T follicular helper cell (primary cell): ENCODE measurements at regions not wholly inside any gene's neighbourhood (a gene's known extent, or its start where the extent isn't known, plus 50 kb on each side); places are given as distances from the start of the nearest gene placed in this dataset.

ENCODE experiments used
- DNase-seq: peaks from one replicate; pipeline ENCODE4 v3.0.0-alpha.2; 2020; ENCODE audit warnings: low read depth

DNA sequence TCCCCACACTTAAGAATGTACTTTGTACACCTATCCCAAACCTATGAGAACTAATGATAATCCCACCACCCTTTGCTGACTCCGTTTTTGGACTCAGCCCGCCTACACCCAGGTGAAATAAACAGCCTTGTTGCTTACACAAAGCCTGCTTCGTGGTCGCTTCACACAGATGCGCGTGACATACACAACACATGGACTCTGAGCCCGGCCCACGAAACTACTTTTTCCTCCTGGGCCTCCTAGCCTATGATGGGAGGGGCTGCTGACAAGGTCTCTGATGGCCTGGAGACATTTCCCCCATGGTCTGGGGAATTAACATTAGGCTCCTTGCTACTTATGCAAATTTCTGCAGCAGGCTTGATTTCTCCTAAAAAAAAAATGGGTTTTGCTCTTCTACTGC, 1176.4 kb upstream of the RAG2 start:
- DNase-seq: no peak

DNA sequence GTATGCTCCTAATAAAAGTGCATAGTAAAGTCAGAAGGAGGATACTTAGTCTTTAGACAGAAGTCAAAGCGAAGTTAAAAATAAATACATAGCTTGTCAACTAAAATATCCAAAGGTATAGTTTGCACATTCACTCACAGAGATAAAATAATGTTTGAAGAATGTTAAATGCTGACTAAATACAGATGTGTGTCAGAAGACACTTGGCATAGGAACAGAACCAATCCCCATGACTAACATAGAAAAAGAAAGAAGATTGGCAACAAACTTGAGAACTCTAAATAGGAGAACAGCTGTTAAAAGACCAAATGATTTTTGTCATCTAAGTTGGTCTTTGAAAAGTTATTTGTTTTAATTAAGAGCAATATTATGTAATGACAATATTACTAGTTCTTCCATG, 1172.1 kb upstream of the RAG2 start:
- DNase-seq: no peak

DNA sequence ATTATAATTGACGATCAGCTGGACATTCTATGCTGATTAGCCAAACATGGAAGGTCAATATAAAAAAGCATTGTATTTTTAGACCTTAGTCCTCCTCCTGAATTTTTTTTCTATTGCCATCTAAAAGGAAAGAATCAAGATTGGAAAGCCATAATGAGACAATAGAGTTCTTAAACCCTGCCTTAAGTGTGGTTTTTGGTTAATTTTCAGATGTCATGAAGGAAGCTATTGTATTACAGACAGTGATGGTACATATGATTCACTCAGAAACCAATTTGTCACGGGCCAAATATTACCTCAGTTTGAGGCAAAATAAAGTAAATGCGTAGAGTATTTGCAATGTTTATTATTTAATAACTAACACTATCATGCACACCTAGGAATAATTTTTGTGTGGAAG, 1164.0 kb upstream of the RAG2 start:
- DNase-seq: no peak

DNA sequence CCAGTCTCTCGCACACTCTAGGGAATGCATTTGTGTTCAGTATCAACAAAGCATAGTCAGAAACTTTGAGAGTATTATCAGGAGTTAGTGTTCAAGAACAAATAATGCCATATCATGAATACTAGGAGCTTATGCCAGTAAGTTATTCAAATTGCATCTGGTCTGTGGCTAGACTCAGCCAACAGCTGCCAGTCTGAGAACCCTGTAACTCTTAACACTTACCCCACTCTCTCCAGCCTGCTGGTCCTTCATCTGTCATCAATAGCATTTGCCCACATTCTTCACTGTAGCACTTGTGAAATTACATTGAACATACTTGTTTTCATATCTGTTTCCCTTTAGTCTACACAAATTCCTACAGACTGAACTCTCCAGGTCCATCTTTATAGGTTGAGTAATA, 1157.5 kb upstream of the RAG2 start:
- no peak for DNase-seq

DNA sequence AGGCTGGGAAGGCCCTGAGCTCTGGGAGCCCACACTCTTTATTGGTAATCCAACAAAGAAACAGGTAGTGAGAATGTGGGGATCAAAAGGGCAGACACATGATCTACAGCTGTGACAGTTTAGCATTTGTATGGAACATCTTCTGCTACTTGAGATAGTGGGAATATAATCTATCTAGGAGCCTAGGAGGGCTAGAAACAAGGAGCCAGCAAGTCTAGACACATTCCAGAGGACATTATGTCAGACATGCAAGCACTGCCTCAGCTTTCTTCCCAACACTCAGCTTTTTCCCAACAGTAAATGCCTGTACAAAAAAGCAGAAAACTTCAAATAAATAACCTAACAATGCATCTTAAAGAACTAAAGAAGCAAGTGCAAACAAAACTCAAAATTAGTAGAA, 1150.6 kb upstream of the RAG2 start:
- DNase-seq: no peak

DNA sequence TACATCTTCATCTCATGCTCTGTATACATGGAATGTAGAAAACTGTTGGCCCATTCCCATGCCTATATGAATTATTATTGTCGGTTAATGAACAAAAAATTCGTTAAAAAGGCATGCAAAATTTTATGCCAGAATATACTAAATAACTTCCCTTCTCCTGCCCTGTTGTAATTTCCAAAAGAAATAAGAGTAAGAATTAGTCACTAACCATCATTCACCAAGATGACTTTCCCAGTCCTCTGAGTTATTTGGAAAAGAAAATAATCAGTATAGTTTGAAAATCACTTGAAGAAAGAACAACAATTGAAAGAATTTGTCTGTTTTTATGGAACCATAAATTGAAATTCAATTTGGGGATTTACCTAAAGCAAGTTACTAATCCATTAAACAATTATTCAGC, 1149.1 kb upstream of the RAG2 start:
- DNase-seq: no peak

DNA sequence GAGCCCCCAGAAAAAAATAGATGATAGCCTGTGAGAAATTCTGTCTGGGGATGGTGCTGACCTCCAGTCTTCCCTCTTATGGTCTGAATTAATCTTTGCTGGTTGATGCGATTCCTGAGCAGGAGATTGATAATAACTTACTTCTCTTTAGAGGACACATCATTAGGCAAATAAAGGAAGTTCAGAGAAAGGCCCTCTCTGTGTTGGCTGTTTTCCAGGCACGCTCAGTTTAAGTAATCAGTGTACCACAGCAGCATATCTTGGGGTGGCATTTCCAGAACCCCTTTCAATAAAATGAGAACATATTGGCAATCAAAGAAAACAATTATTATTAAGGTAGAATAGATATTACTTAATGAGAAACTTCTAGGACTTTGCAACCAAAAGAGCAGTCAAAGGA, 1129.3 kb upstream of the RAG2 start:
- DNase-seq: no peak

DNA sequence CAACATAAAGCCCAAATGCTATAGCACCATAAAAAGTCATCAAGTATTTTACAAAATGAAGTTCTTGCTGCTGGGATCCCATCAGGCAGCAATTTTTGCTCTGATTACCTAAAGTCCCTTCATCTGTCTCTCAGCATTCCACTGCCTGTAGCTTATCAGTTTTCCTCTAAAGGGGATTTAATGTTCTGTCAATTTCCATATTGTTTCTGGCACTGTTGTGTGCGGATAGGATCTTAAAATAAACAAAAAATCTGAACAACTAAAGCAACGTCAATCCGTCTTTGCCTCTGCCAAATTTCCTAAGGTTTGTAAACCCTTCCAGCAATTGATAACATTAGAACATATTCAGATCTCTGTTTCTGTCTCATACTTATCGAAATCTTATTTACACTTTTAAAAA, 1126.3 kb upstream of the RAG2 start:
- DNase-seq: no peak

DNA sequence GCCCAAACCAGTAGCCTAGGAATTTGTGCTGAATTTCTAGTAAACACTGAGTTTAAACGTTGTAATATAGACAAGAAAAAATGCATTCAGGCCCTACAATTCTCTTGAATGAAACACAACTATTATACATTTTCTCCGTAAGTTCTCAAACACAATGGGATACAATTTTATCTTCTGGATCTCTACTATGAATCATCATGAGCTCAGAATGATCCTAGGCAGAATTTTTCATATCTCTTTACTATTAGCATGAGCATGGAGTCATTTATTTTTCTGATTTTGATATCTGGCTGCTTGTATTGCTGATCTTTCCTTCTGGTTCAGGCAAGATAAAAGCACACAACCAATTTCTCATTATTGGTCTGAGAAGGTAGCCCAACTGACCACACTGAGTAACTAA, 1123.4 kb upstream of the RAG2 start:
- no peak for DNase-seq

DNA sequence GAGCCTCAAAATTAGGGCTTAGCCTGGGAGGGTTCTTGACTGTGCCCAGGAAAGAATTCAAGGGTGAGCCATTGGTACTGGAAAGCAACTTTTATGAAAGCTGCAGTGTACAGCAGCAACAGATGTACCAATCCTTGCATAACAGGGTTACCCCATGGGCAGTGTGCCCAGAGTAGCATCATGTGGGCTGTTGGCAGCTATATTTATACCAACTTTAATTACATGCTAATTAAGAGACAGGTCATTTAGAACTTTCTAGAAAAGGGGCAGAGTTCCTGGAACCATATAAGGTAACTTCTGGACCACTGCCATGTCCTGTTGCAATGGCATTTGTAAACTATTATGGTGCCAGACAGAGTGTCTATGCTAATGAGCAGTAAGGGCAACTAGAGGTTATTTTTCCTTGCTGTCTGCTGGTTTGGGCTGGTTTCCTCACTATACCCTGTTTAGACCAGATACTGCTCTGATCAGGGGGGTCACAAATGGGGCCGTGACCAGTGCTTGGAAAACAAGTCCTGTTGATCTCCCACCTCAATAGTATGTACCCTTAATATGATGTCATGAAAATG, 1120.5 kb upstream of the RAG2 start:
- DNase-seq: no peak

DNA sequence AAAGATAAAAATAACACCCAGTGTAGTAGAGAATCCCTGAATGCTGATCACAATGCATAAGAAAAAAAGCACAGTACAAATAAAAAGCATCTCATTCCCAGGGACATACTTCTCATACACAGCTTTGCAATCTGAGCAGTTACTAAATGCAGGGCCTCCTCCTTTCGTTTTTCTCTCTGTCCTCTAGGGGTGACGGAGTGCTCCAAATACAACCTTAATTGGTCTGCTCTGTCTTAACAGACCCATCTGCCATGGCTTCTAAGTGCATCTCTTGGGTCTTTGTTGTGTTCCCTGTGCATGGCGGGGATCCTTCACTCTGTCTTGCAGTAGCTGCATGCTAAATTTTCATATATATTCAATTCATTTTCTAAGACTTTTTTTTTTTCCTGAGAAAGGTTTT, 1114.2 kb upstream of the RAG2 start:
- no peak for DNase-seq

DNA sequence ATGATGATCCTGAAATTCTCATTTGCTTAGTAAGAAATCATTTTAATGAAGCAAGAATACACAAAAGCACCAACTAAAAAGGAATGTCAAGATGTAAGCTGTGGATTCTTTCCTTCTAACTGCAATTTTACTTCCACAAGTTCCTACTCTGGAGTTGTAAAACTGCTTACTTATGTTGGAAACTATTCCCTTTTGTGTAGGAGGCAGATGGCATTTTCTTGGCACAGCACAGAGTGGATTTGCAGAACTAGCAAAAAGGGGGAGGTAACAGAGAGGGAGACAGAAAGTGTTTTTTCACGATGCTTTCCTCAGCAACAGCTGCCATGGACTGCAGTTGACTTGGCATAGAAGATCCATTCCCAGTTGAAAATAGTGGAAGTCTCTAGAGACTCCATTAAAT, 1112.0 kb upstream of the RAG2 start:
- no peak for DNase-seq

DNA sequence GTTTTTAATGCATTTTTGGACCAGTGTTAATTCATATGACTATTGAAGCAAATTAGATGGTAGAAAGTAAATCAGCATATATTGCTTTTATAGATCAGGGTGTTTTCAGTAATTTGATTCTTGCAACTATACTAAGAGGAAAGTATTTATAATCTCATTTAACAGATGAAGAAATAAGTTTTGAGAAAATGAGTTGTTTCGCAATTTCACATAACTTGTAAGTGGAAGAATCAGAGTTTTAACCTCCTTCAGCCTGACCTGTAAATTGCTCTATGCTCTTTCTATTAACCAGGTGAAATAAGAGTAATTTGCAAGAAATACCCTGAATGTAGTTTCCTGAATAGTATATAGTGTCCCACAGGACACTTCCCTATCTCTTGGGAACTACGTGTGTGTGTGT, 1106.8 kb upstream of the RAG2 start:
- no peak for DNase-seq

DNA sequence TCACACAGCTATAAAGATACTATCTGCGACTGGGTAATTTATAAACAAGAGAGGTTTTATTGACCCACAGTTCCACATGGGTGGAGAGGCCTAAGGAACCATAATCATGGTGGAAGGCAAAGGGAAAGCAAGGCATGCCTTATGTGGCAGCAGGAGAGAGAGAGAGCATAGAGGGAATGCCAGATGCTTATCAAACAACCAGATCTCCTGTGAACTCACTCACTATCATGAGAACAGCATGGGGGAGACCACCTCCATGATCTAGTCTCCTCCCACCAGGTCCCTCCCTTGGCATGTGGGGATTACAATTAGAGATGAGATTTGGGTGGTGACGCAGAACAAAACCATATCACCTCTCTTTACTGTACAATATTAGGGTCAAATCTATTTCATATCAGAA, 1101.6 kb upstream of the RAG2 start:
- DNase-seq: no peak

DNA sequence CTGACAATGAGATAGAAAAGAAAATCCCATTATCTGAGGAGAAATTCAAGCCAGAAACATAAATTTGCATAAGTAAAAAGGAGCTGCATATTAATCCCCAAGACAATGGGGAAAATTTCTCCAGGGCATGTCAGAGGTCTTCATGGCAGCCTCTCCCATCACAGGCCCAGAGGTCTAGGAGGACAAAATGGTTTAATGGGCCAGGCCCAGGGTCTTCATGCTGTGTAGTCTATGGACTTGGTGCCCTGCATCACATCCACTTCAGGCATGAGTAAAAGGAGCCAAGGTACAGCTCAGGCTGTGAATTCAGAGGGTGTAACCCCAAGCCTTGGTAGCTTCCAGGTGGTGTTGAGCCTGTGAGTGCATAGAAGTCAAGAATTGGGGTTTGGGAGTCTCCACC, 1097.2 kb upstream of the RAG2 start:
- DNase-seq: no peak

DNA sequence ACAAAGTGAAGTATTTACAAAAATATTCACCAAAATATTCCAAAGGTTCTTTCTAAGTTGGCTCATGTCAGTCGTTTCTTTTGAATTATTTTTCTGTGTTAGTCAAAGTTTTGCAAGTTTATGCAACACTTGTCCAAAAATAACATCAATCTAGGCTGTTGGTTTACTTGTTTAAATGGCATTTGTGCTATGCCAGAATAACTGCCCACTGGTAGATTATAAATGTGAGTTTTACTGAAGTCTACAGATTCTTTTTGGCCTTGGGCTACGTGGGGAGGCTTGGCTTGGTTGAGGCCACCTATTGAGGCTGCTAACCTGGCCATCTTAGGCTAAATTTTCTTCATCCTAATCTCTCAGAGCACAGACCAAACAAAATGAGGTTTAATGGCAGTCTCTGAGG, 1091.9 kb upstream of the RAG2 start:
- DNase-seq: no peak

DNA sequence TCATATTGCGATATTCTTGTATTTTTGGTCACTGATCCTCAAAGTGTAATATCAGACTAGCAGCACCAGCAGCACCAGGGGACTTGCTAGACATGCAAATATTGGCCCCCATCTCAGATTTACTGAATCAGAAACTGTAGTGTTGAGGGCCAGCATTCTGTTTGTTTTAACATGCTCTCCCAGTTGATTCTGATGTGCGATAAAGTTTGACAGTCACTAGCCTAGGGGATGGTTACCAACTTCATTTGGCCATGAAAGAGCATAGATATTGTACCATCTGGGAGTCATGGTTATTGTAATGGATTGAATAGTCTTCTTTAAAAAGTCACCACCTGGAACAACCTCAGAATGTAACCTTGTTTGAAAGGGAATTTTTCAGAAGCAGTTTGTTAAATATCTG, 1090.4 kb upstream of the RAG2 start:
- no peak for DNase-seq

DNA sequence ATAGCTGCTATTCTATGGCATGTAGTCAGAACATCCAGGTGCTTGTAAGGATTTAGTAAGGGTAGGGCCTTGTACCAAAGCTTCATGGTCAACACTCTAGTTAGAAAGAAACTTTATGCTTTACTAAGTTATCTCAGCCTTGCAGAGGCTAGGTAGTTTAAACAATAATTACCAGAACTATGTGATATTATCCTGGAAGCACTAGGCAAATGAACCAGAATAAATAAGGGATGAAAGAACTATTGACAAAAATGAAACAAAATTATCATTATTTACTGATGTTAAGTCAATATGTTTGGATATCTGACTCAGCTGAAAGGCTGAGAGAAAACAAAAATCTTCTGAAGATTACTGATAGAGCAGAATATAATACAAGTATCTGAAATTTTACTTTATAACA, 1089.1 kb upstream of the RAG2 start:
- no peak for DNase-seq

DNA sequence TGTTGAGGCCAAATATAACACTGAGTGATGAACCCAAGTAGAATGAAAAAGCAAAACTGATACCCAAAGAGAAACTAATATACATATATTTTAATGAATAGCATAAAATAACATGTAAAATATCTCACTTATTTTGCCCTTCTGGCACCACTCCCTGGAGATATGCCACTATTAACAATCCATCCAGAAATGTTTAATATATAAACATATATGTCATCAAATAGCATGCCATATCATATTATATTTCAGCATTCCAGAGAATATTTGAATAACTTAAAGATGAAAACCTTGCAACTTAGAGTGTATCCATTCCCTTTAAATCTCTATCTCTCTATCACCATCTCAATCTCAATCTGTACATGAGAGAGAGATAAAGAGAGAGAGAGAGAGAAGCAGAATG, 1073.3 kb upstream of the RAG2 start:
- DNase-seq: no peak

DNA sequence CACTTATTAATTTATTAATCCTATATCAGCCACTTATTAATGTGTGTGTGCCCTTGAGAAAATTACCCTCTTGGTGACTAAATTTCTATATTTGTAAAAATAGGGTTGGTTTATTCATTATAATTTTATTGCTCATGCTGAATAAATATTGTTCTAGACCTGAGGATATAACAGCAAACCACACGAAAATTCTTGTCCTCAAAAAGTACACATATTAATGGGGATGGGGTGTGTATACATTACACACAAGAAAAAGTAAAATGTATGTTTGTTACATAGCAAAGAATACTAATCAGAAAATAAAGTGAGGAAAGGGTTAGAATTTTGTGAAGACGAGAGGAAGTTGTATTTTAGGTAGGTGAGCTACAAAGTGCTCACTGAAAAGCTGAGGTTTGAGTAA, 1068.9 kb upstream of the RAG2 start:
- no peak for DNase-seq

DNA sequence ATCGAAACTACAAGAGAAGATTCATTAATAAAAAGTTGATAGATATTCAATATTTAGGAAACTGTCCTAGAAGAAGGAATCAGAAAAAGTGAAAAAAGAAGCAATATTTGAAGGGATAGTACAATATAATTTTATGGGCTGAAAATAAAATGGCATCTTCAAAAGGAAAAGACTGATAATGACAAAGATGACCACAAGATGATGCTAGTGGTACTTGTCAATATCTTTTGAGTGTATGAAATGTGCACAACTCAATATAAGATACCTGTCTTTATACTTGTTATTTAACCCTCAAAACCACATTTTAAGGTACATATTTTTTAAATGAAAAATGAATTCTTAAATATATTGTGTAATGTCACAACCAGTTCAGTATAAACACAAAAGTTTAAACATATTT, 1059.6 kb upstream of the RAG2 start:
- DNase-seq: no peak

DNA sequence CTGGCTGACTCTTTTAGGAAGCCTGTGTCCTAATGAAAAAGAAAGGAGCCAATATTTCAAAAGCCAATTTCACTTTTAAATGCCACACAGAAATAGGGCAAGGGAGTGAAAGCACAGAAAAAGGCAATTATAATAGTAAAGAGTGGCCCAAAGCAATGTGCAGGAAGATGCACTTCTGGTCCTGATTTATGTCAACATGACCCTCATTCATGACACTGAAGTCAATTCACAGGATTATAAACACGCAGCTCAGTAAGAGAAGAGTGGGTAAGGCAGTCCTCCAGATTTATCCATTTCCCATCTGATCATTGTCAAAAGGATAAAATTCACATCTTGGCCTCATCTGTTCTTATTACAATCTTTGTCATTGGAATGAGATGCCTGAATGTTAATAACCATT, 1049.7 kb upstream of the RAG2 start:
- DNase-seq: no peak

DNA sequence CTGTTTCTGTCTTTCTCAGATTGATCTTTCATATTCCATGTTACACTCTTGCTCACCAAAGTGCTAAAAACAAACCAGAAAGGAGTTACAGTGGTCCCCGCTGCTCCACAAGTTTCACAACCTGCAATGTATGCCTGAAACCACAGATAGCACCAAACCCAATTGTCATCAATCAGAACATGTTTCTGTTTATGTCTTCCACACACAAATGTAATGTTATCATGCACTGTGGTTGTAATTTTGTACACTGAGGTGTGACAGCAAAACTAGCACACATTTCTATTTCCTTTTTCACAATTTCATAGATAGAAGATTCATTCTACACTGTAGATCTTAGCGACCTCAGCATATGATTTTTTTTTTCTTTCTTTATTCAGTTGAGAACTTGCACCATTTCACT, 1045.9 kb upstream of the RAG2 start:
- DNase-seq: no peak

DNA sequence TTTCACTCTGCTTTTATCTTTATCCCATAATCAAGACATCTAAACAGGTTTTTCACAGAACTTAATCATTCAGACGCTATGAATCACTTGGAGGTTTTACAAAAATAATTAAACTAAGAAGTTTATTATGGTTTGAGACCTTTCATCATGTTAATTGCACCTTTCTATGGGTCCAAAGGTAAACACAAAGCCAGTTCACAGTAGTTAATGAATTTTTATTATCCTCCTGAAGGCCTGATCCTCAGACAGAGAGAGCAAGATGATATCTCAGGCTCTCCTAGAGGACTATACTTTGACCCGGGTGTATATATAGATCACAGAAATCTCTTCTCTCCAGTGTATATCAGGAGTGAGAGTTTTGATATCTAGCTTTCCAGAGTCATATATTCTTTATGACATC, 1044.3 kb upstream of the RAG2 start:
- no peak for DNase-seq

DNA sequence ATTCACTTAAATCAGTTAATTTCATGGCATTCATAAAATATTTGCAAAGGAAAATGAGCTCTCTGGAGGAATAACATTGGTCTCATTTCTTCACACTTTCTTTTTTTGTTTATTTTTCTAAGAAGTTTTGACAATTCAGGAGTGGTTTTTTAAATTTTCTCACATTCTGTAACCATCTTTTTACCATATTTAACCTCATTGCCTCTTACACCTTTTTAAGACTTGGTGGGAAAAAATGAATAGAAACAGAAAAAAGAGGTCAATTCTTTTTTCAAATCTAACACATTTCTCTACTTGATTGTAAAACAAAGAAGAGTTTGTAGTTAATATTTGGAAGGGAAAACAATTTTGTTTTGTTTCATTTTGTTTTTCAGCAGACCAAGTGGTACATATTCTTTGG, 1034.7 kb upstream of the RAG2 start:
- DNase-seq: no peak
